Heart left ventricle (tissue), 16 donors: ENCODE measurements at regions not wholly inside any gene's neighbourhood (a gene's known extent, or its start where the extent isn't known, plus 50 kb on each side); places are given as distances from the start of the nearest gene placed in this dataset.

Source experiments
- ATAC-seq, 4 donors: fragments of 200-7000 bp; cut with Tn5 transposase; one replicate each; pipeline ENCODE4 v1.9.1; 2020 to 2022; ENCODE audit warnings: moderate library complexity in 4 of 4, mild to moderate bottlenecking in 3 of 4, moderate number of reproducible peaks in 1 of 4
- DNase-seq, 5 donors: peaks; one replicate each; pipeline ENCODE4 v3.0.0-alpha.2; 2020
- H3K27ac ChIP-seq, 12 donors: fragments of 200-600 bp; sonication (generic) in 4 of 12; one replicate each; pipeline versions ENCODE4 v1.5.0 to v1.8.0; 2016 to 2022; ENCODE audit warnings: mild to moderate bottlenecking in 2 of 12
- H3K27me3 ChIP-seq, 9 donors: fragments of 200-600 bp; sonication (generic) in 2 of 9; one replicate each; pipeline versions ENCODE4 v1.5.1 to v1.8.0; 2016 to 2022; ENCODE audit warnings: mild to moderate bottlenecking in 3 of 9
- H3K36me3 ChIP-seq, 9 donors: fragments of 200-600 bp; sonication (generic) in 2 of 9; one replicate each; pipeline versions ENCODE4 v1.5.0 to v1.8.0; 2018 to 2022; ENCODE audit warnings: mild to moderate bottlenecking in 2 of 9
- H3K4me1 ChIP-seq, 12 donors: fragments of 200-600 bp; sonication (generic) in 4 of 12; one replicate each; pipeline versions ENCODE4 v1.5.0 to v1.8.0; 2016 to 2022; ENCODE audit warnings: mild to moderate bottlenecking in 3 of 12
- H3K4me3 ChIP-seq, 12 donors: fragments of 200-600 bp; sonication (generic) in 4 of 12; one replicate each; pipeline versions ENCODE4 v1.5.0 to v1.8.0; 2017 to 2022; ENCODE audit warnings: mild to moderate bottlenecking in 9 of 12, moderate library complexity in 4 of 12
- H3K9me3 ChIP-seq, 12 donors: fragments of 200-600 bp; sonication (generic) in 4 of 12; one replicate each; pipeline versions ENCODE4 v1.5.0 to v1.8.0; 2016 to 2022; ENCODE audit warnings: mild to moderate bottlenecking in 1 of 12
- POLR2A ChIP-seq, 2 donors: fragments of 450-650 bp; IDR thresholded peaks; one replicate each; pipeline ENCODE4 v1.6.1; 2017; ENCODE audit warnings: antibody characterized with exemption in 2 of 2, mild to moderate bottlenecking in 2 of 2, moderate library complexity in 2 of 2
- WGBS, 4 donors: extraction: QIAGEN DNeasy Blood & Tissue Kit in 2 of 4; methylation state at CpG; one replicate each; pipeline versions ENCODE4 v1.1.5 to v1.1.7; 2013 to 2018; 5-methylcytosine and 5-hydroxymethylcytosine counted together
- intact Hi-C, 10 donors: fragments of 100-400 bp; cut with DNase I; formaldehyde crosslinking; loops; one replicate each; pipeline versions ENCODE4 v1.11.1 to v1.14.2; 2022
- TF ChIP-seq, protein P1 (sequence below), 12 donors: fragments of 200-600 bp; sonication (generic) in 4 of 12; IDR thresholded peaks; one replicate each; pipeline versions ENCODE4 v1.5.0 to v1.8.0; 2018 to 2022; ENCODE audit warnings: antibody characterized with exemption in 12 of 12, mild to moderate bottlenecking in 5 of 12
- donor health status: ischemic (EF 13 %, LVEDD 7.1; RV severe dilation, severe dysfunction).
- donor health status: healthy with polysubstance abuse.
- donor health status: DM: no; HTN: yes; CAD: no.
- donor health status: DM: no; HTN: no; CAD: no.
- donor health status: ischemic (EF 25% LVEDD 6.9; RV normal size, moderate dysfunction).
- donor health status: ischemic (EF 25% LVEDD 5.7; RV mildly dilated, moderate dysfunction).
- donor health status: healthy.
- donor health status: DM: yes; HTN: yes; CAD: no.
- donor health status: ischemic (EF 35%, LVEDD 5.7; RV mildly dilated, moderate dysfunction).
- donor health status: nonischemic (EF 11% LVEDD 7.7; RV severe dilation, severe dysfunction).
- donor health status: DM: yes; HTN: yes; CAD: no.
- donor health status: PGD.
- donor health status: ischemic (EF 29% LVEDD 5.4; RV normal size, mild dysfunction).
- donor health status: nonischemic (EF 23%, LVEDD 6.1; RV moderate dilation, normal function).

- H3K9me3 ChIP-seq: no peaks in the 10 kb centered on the region
- DNase-seq: peak; percentile 65 to 85 (median 78)
- 0 to 1% (median 0%) methylated on average over 37 to 121 of the region's 121 CpGs for WGBS, 4 donors
- H3K36me3 ChIP-seq: no peaks in the 10 kb centered on the region
- intact Hi-C loops: loop anchor here in 4 of 10 donors (5.0 to 10.0 kb wide), 6 partner anchors 47 to 342 kb away; no protein-coding TSS in a partner anchor
- H3K27me3 ChIP-seq: no peaks in the 10 kb centered on the region
- TF ChIP-seq, protein P1, sequence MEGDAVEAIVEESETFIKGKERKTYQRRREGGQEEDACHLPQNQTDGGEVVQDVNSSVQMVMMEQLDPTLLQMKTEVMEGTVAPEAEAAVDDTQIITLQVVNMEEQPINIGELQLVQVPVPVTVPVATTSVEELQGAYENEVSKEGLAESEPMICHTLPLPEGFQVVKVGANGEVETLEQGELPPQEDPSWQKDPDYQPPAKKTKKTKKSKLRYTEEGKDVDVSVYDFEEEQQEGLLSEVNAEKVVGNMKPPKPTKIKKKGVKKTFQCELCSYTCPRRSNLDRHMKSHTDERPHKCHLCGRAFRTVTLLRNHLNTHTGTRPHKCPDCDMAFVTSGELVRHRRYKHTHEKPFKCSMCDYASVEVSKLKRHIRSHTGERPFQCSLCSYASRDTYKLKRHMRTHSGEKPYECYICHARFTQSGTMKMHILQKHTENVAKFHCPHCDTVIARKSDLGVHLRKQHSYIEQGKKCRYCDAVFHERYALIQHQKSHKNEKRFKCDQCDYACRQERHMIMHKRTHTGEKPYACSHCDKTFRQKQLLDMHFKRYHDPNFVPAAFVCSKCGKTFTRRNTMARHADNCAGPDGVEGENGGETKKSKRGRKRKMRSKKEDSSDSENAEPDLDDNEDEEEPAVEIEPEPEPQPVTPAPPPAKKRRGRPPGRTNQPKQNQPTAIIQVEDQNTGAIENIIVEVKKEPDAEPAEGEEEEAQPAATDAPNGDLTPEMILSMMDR (IDR thresholded peaks at IDR 0.05): no peak
- no peak for TF ChIP-seq POLR2A (IDR thresholded peaks at IDR 0.05)
- peak; percentile 49 to 84 (median 74) for ATAC-seq
- H3K4me1 ChIP-seq: peaks cover 0 to 36% (median 20%) of the 10 kb centered on the region in 12 donors
- peak overlapping the region; percentile 79 to 98 (median 92) for H3K27ac ChIP-seq
- H3K4me3 ChIP-seq: peak overlapping the region; percentile 63 to 94 (median 84)
Observed at GRCh38 chr3:11719406-11720303, 75.9 kb upstream of the VGLL4 start.

GRCh38 chr3:11718637-11719405 lies 75.1 kb upstream of the VGLL4 start:
- Histone ChIP-seq H3K4me1 (peaks cover 0 to 36% (median 20%) of the 10 kb centered on the region in 12 donors), H3K27ac (peak overlapping the region; percentile 79 to 98 (median 92)), H3K36me3 (no peaks in the 10 kb centered on the region), H3K9me3 (no peaks in the 10 kb centered on the region), H3K27me3 (no peaks in the 10 kb centered on the region), H3K4me3 (peak overlapping the region; percentile 63 to 94 (median 84))
- intact Hi-C loops: loop anchor here in 3 of 10 donors (5.0 to 10.0 kb wide), 5 partner anchors 47 to 342 kb away; no protein-coding TSS in a partner anchor
- DNase-seq: peak; percentile 47 to 80 (median 50)
- 0 to 2% (median 0%) methylated on average over 32 to 44 of the region's 44 CpGs for WGBS, 4 donors
- ATAC-seq: peak; percentile 24 to 55 (median 46)
- TF ChIP-seq, protein P1 (IDR thresholded peaks at IDR 0.05): no peak
- TF ChIP-seq POLR2A (IDR thresholded peaks at IDR 0.05): no peak

- H3K36me3 ChIP-seq: no peaks in the 10 kb centered on the region
- H3K27me3 ChIP-seq: no peaks in the 10 kb centered on the region
- WGBS, 4 donors: 2 to 4% (median 4%) methylated on average over 9 of the region's 9 CpGs
- H3K4me3 ChIP-seq: peak overlapping the region; percentile 63 to 94 (median 84)
- TF ChIP-seq, protein P1 (IDR thresholded peaks at IDR 0.05): no peak
- TF ChIP-seq POLR2A (IDR thresholded peaks at IDR 0.05): no peak
- H3K4me1 ChIP-seq: peaks cover 0 to 36% (median 20%) of the 10 kb centered on the region in 12 donors
- peak in 3 of 4 donors; percentile 41 to 50 (median 42) for ATAC-seq
- intact Hi-C loops: loop anchor here in 3 of 10 donors (5.0 to 10.0 kb wide), 5 partner anchors 46 to 341 kb away; no protein-coding TSS in a partner anchor
- H3K27ac ChIP-seq: peak overlapping the region; percentile 79 to 98 (median 92)
- peak in 2 of 5 donors; percentile 54 to 61 for DNase-seq
- no peaks in the 10 kb centered on the region for H3K9me3 ChIP-seq
Observed at GRCh38 chr3:11717768-11718636, 74.3 kb upstream of the VGLL4 start.
